ENCODE measurements at regions not wholly inside any gene's neighbourhood (a gene's known extent, or its start where the extent isn't known, plus 50 kb on each side); places are given as distances from the start of the nearest gene placed in this dataset.

DNA sequence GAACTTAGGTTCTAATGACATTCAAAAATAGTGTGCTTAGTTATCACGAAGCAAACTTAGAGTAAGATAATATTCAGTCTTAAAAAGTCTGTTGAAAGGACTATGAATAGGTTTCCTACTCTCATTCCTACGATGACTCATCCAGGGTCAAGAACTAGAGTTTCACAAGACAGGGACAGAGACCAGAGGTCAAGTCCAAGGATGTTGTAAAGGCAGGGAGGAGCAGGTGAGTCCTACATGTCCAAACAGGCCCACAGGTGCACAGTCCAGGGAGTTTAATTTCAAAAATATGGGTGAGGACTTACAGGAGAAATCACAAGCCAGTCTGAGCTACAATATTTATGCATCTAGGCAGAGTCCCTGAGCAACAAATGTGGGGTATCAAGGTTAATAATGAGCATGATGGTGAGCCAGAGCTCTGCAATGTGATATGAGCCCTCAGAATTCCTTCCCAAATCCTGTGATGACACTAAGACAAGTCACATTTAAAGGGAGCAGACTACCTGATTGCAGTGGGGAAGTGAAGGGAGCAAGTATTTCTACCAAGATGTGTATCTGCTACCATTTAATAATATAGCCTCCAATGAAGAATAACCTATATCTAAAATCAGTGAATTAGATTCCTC, 100.0 kb upstream of the NRIP1 start:
- no peak for DNase-seq (ENCODE audit: insufficient read length, low spot score)
- FAIRE-seq, result no peak
- TF ChIP-seq POLR2A (IDR thresholded peaks at IDR 0.05; ENCODE audit: low read depth, low read length), result no peak

DNA sequence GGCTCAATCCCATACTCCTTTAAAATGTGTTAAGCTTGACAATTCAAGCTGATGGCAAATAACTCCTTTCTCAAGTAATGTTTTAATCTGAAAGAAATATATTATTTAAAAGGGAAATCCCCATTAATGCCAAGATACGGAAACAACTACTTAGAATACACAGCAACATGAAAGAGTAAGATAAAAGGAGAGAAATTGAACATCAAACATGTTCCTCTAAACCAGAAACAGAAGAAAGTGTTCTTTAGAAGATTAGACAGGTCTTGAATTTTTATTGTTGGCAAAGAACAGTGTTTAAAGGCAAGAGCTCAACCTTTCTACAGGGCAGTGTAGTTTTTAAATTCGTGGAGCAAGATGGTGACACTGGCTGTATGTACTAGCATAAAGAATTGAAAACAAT, 105.8 kb upstream of the NRIP1 start:
- DNase-seq (ENCODE audit: insufficient read length, low spot score), result no peak
- FAIRE-seq, result no peak
- TF ChIP-seq POLR2A (IDR thresholded peaks at IDR 0.05; ENCODE audit: low read depth, low read length), result no peak

DNA sequence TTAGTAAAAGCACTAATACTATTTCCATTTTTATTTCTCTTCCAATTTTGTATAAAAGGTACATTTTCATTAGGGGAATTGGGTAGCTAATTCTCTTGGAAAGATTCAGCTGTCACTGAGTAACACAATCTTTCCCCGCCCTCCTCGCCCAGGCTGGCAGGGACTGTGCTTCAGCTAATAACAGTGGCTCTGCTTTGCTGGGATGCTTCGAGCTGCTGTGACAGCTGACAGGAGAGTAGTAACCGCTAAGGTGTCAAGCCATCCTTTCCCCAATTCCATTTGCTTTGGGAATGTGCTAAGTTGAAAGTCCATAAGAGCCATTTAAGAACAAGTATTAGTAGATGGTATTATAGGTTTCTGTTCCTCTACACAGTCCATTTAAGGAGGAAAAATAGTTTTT, 106.7 kb upstream of the NRIP1 start:
- FAIRE-seq (no peak), DNase-seq (ENCODE audit: insufficient read length, low spot score) (no peak)
- no peak for TF ChIP-seq POLR2A (IDR thresholded peaks at IDR 0.05; ENCODE audit: low read depth, low read length)

DNA sequence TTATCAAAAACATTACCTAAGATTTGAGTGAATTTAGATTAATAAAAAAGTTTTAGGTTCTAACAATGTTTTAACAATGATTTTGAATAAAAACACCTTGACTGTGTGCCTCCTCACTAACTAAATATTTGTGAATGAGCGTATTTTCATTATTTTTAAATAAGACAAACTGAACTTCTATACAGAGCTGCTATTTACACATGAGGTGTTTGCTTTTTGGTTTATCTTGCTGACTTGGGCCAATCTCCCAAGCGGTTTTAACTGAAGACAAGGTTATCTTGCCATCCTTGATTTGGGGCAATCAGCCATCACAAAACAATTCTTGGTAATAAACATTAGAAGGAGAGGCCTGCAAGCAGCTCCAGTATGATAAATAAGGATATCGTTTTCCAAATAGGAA, 108.2 kb upstream of the NRIP1 start:
- no peak for DNase-seq (ENCODE audit: insufficient read length, low spot score)
- TF ChIP-seq POLR2A (IDR thresholded peaks at IDR 0.05; ENCODE audit: low read depth, low read length), result no peak
- no peak for FAIRE-seq

DNA sequence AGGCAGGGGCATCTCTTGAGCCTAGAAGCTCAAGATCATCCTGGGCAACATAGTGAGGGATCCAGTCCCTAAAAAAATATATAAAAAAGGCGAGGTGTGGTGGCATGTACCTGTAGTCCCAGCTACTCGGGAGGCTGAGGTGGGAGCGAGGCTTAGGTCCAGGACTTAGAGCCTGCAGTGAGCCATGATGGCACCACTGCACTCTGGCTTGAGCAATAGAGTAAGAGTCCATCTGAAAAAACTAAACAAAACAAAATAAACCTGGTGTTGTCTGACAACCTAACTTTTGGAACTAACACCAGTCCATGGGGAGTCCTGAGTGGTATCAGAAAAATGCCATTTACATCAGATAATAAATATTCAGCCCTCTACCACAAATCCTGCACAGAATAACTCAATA, 110.1 kb upstream of the NRIP1 start:
- no peak for TF ChIP-seq POLR2A (IDR thresholded peaks at IDR 0.05; ENCODE audit: low read depth, low read length)
- no peak for DNase-seq (ENCODE audit: insufficient read length, low spot score)
- FAIRE-seq, result no peak

DNA sequence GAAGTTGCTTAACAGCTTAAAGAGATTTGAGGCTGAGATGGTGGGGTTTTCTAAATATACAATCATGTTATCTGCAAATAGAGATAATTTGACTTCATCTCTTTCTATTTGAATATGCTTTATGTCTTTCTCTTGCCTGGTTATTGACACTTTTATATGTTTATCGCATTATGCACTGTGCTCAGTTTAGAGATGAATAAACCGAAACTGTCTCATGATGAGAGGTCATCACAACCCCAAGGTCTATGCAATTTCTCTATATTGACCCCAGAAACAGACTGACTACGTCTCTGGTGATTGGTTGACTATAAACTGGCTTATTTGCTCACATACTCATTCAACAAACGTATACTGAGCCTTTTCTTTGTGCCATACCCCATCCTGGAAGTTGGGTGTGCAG, 117.9 kb upstream of the NRIP1 start:
- DNase-seq (ENCODE audit: insufficient read length, low spot score), result no peak
- FAIRE-seq, result no peak
- no peak for TF ChIP-seq POLR2A (IDR thresholded peaks at IDR 0.05; ENCODE audit: low read depth, low read length)

DNA sequence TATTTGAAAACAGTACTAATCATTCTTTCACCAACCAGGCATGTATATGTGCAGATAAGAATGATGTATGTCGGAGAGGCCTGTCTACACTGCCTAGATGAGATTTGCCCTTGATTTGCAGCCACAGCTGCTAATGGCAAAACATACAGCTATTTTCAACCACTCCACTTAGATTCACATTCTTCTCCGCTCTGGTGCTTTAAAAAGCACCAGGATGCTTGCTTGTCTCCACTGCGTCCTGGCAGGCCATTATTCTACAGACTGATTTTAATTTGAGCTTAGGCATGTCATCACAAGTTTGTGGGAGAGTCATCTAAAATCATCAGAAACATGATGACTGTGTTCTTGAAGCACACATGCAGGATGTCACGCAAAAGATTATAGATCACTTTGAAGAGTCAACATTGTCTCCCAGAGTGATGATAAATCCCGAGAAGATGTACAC, 119.0 kb upstream of the NRIP1 start:
- DNase-seq (ENCODE audit: insufficient read length, low spot score) (no peak), FAIRE-seq (no peak)
- TF ChIP-seq POLR2A (IDR thresholded peaks at IDR 0.05; ENCODE audit: low read depth, low read length), result no peak

DNA sequence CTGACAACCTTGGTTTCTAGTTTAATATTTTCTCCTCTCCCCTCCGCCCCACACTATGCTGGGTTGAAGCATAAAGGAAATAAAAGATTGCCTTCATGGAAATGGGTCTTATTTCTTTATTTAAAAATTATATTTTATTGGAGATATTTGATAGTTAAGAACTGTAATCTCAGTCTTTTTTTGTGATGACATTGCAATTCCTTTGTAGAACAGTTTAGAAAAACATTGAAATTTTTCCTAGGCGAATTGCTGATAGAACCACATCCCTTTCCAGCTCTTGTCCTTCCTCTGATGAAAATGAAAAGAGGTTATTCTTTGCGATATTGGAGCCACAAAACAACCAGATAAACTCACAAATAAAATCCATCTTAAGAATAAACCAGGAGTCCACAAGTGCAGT, 125.6 kb upstream of the NRIP1 start:
- TF ChIP-seq POLR2A (IDR thresholded peaks at IDR 0.05; ENCODE audit: low read depth, low read length), result no peak
- FAIRE-seq, result no peak
- DNase-seq (ENCODE audit: insufficient read length, low spot score), result no peak

DNA sequence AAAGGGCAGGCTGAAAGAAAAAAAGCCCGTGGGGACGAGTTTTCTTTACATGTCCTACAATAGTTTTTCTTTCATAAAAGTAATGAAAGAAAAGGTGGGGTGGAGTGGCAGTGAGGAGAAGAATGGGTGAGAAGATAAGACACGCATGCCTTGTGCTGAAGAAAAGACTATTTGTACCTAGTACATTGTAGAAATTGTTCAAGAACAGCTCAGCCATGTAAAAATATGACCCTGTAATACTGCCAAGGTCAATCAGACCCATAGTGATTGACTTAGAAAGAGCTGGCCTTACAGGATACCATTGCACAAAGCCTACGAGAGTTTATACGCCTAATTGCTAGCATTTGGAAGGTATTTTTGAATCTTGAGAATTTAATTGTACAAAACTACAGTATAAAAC, 126.0 kb upstream of the NRIP1 start:
- DNase-seq (ENCODE audit: insufficient read length, low spot score) (no peak), FAIRE-seq (no peak)
- TF ChIP-seq POLR2A (IDR thresholded peaks at IDR 0.05; ENCODE audit: low read depth, low read length), result no peak

DNA sequence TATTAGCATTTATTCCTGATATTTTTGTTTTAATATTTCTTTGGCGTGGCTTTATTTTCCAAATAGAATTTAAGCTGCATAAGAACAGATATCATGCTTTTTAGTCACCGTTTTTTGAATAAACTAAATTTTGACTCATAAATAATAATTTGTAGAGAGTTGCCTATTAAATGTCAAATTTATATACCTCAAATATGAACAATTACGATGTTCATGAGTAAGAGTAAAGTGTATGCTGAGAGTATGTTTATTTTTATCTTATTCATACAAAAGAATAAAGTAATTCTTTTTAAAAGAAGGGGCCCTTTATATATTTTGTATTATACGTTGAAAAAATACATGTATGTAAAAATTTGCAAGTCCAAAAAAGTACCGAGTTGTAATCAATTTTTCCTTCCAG, 126.5 kb upstream of the NRIP1 start:
- TF ChIP-seq POLR2A (IDR thresholded peaks at IDR 0.05; ENCODE audit: low read depth, low read length), result no peak
- FAIRE-seq (no peak), DNase-seq (ENCODE audit: insufficient read length, low spot score) (no peak)

DNA sequence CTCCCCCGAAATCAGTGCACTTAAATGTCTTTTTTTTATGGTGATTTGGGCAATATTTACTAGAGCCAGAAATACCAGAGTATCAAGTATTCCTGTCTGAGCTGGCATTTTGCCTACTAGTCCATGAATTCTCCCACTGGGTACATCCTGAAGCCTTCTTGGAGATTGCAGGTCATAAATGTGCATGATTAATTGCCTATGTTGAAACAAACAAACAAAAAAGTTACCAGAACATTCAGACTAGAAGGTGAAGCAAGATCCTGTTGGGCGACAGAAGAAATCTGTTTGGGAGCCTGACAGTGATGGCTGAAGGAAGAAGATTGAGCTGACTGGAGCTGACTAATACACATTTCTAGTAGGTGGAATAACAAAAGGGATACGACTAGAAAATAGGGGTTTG, 127.4 kb upstream of the NRIP1 start:
- DNase-seq (ENCODE audit: insufficient read length, low spot score), result no peak
- FAIRE-seq, result no peak
- no peak for TF ChIP-seq POLR2A (IDR thresholded peaks at IDR 0.05; ENCODE audit: low read depth, low read length)

DNA sequence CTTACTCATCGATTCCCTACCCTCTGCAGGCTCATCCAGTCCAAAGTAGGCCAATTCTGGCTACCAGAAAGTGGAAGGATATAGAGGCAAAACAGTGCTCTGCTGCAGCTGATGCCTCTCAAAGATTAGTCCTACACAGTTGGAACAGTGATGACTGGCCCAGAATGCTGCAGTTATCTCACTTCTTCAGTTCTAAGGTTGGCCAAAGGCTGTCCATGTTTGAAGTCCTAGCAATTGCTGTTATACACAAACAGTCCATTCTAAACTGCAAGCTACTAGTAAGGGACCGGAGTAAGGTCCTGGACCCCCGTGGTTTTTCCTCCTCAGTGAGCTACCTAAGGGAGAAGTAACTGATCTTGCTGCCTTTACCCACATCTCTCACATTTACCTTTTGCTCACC, 129.1 kb upstream of the NRIP1 start:
- TF ChIP-seq POLR2A (IDR thresholded peaks at IDR 0.05; ENCODE audit: low read depth, low read length), result no peak
- FAIRE-seq (no peak), DNase-seq (ENCODE audit: insufficient read length, low spot score) (no peak)

DNA sequence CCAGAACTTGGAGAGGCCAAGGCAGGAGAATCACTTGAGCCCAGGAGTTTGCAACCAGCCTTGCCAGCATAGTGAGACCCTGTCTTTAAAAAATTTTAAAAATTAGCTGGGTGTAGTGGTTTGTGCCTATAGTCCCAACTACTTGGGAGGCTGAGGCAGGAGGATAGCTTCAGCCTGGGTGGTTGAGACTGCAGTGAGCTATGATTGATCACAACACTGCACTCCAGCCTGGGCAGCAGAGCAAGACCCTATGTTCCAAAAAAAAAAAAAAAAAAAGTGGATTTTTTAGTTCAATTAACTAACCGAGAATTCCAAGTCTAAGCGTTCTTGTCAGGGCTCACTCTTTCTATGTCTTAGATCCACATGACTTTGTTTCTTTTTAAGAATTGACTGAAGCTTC, 130.3 kb upstream of the NRIP1 start:
- no peak for TF ChIP-seq POLR2A (IDR thresholded peaks at IDR 0.05; ENCODE audit: low read depth, low read length)
- no peak for FAIRE-seq

DNA sequence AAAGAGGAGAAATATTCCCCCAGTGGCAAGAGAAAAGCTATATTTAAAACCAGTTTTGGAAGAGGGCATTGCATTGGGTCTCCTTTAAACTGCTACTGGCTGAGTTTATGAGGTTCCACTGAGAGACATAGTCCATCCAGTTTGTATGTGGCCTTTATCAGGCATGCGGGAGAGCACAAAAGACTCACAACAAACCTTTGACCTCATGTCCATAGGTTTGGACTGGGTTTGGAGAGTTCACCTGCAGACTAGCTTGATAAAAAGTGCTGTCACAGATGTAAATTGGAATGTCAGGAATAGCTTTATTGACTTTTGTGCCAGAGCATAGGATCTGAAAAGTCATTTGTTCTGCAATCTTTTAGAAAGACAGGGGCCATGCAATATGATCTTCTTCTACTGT, 131.0 kb upstream of the NRIP1 start:
- DNase-seq (ENCODE audit: insufficient read length, low spot score) (no peak), FAIRE-seq (no peak)
- no peak for TF ChIP-seq POLR2A (IDR thresholded peaks at IDR 0.05; ENCODE audit: low read depth, low read length)

More for the DNA sequence above, 130.3 kb upstream of the NRIP1 start:
- no peak for DNase-seq (ENCODE audit: insufficient read length, low spot score)

DNA sequence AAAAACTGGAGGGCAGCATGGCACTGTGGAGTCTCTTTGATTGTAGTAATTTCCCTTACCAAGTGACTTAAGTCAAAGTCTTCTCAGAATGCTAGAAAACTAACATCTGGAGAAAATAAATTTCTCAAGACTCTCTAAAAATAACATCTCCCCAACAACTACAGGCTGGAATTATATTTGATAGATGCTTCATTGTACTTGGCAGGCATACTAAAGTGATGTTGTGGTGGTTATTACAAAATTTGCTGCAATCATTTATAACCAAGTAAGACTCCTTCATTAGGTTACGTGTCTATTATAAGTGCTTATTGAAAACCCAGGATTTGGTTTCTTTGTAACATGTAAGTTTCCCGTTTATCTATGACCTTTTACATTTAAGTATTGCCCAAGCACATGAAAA, 132.9 kb upstream of the NRIP1 start:
- DNase-seq (ENCODE audit: insufficient read length, low spot score), result no peak
- TF ChIP-seq POLR2A (IDR thresholded peaks at IDR 0.05; ENCODE audit: low read depth, low read length), result no peak
- FAIRE-seq, result no peak

Measured in H54 (cell line).